B cell (primary cell): ENCODE measurements at regions not wholly inside any gene's neighbourhood (a gene's known extent, or its start where the extent isn't known, plus 50 kb on each side); places are given as distances from the start of the nearest gene placed in this dataset.

Experiments used
- ATAC-seq: fragments of 200-7000 bp; cut with Tn5 transposase; one replicate; pipeline ENCODE4 v1.10.0; 2021; ENCODE audit warnings: low read depth, mild to moderate bottlenecking, moderate number of reproducible peaks, moderate library complexity
- CTCF ChIA-PET: fragments of 350-600 bp; sonication (Branson Sonifier 250); formaldehyde crosslinking; loops from one replicate; lab custom pipeline; 2021; ENCODE audit warnings: antibody characterized with exemption, inconsistent platforms; lab: Charles Lee
- POLR2A ChIA-PET: fragments of 350-600 bp; sonication (Branson Sonifier 250); formaldehyde crosslinking; loops from one replicate; lab custom pipeline; 2021; ENCODE audit warnings: antibody characterized with exemption; lab: Charles Lee
- DNase-seq: peaks from one replicate; pipeline ENCODE4 v3.0.0; 2013
- H2AFZ ChIP-seq: 2 replicates; pipeline ENCODE4 v1.6.1; 2012; ENCODE audit warnings: mild to moderate bottlenecking, low read depth, low read length; ENCODE audit not compliant: insufficient read depth, poor library complexity, severe bottlenecking
- H3K27ac ChIP-seq, 2 donors: 1 replicate in 1 of 2; 2 replicates in 1 of 2; pipeline ENCODE4 v1.5.1; 2012 to 2013; ENCODE audit warnings: low read length in 2 of 2, mild to moderate bottlenecking in 2 of 2, moderate library complexity in 1 of 2
- H3K27me3 ChIP-seq, 4 experiments: fragments of 200-600 bp in 1 of 4; sonication (generic) in 1 of 4; replicated peaks in 1 of 4; 1 replicate in 2 of 4; 2 replicates in 2 of 4; pipeline versions ENCODE4 v1.6.1 to v1.7.0; 2013 to 2016; ENCODE audit warnings: low read length in 3 of 4, mild to moderate bottlenecking in 2 of 4, mixed read lengths in 1 of 4, moderate library complexity in 1 of 4; ENCODE audit not compliant: insufficient read depth in 4 of 4, control insufficient read depth in 3 of 4; ENCODE audit errors: control extremely low read depth in 1 of 4
- H3K36me3 ChIP-seq, 2 experiments: replicated peaks in 1 of 2; 1 replicate in 1 of 2; 2 replicates in 1 of 2; pipeline versions ENCODE4 v1.6.1 to v1.7.1; 2013; ENCODE audit warnings: low read length in 1 of 2; ENCODE audit not compliant: insufficient read depth in 2 of 2, control insufficient read depth in 1 of 2; ENCODE audit errors: control extremely low read depth in 1 of 2, extremely low read depth in 1 of 2
- H3K4me1 ChIP-seq, 2 donors: fragments of 200-600 bp in 1 of 2; sonication (generic) in 1 of 2; 1 replicate in 1 of 2; 2 replicates in 1 of 2; pipeline versions ENCODE4 v1.5.1 to v1.6.1; 2013 to 2017; ENCODE audit warnings: low read length in 2 of 2; ENCODE audit not compliant: control insufficient read depth in 2 of 2, insufficient read depth in 2 of 2
- H3K4me2 ChIP-seq: replicated peaks from 2 replicates; pipeline ENCODE3; 2012; ENCODE audit warnings: mild to moderate bottlenecking, low read depth, low read length; ENCODE audit not compliant: poor library complexity, severe bottlenecking
- H3K4me3 ChIP-seq, 5 experiments: fragments of 200-600 bp in 1 of 5; sonication (generic) in 1 of 5; 1 replicate in 3 of 5; 2 replicates in 2 of 5; pipeline versions ENCODE4 v1.5.1 to v1.7.0; 2011 to 2016; ENCODE audit warnings: low read length in 4 of 5, mild to moderate bottlenecking in 4 of 5, low read depth in 2 of 5, control low read depth in 1 of 5, moderate library complexity in 1 of 5; ENCODE audit not compliant: insufficient read depth in 1 of 5; ENCODE audit errors: control extremely low read depth in 1 of 5, extremely low read depth in 1 of 5
- H3K79me2 ChIP-seq: fragments of 200-600 bp; sonication (generic); one replicate; pipeline ENCODE4 v1.6.0; 2016; ENCODE audit warnings: low read length; ENCODE audit not compliant: control insufficient read depth, insufficient read depth
- H3K9ac ChIP-seq: fragments of 200-600 bp; sonication (generic); 2 replicates; pipeline ENCODE4 v1.6.1; 2017; ENCODE audit warnings: mild to moderate bottlenecking, low read length, moderate library complexity
- H3K9me3 ChIP-seq, 3 donors: one replicate each; pipeline versions ENCODE4 v1.6.1 to v1.7.1; 2013; ENCODE audit warnings: low read length in 2 of 3; ENCODE audit not compliant: control insufficient read depth in 2 of 3, insufficient read depth in 1 of 3; ENCODE audit errors: control extremely low read depth in 1 of 3
- H4K20me1 ChIP-seq: 2 replicates; pipeline ENCODE4 v1.6.0; 2012; ENCODE audit warnings: mild to moderate bottlenecking, low read length; ENCODE audit not compliant: insufficient read depth, control insufficient read depth, poor library complexity, severe bottlenecking
- H3K27ac Mint-ChIP-seq: one replicate; pipeline ENCODE4 v1.8.0; 2021; ENCODE audit warnings: mixed read lengths
- H3K27me3 Mint-ChIP-seq: one replicate; pipeline ENCODE4 v1.8.0; 2021; ENCODE audit warnings: mixed read lengths
- H3K4me1 Mint-ChIP-seq: one replicate; pipeline ENCODE4 v1.8.0; 2021; ENCODE audit warnings: mixed read lengths
- H3K4me3 Mint-ChIP-seq: one replicate; pipeline ENCODE4 v1.8.0; 2021; ENCODE audit warnings: mixed read lengths
- H3K9me3 Mint-ChIP-seq: one replicate; pipeline ENCODE4 v1.8.0; 2022; ENCODE audit warnings: mixed read lengths; ENCODE audit not compliant: insufficient read depth
- CTCF ChIP-seq: fragments of 200-600 bp; IDR thresholded peaks from one replicate; pipeline ENCODE4 v1.8.0; 2022; ENCODE audit warnings: antibody characterized with exemption, mild to moderate bottlenecking
- EZH2 ChIP-seq: IDR thresholded peaks from 2 replicates; pipeline ENCODE4 v1.6.1; 2012; ENCODE audit warnings: borderline replicate concordance, low read depth, mild to moderate bottlenecking, moderate library complexity, low read length; ENCODE audit not compliant: insufficient read depth, poor library complexity, severe bottlenecking
- WGBS: methylation state at CpG from one replicate; pipeline ENCODE4 v1.1.5; 2013; ENCODE audit warnings: missing lambda C conversion rate; ENCODE audit not compliant: insufficient coverage; 5-methylcytosine and 5-hydroxymethylcytosine counted together
- intact Hi-C: fragments of 100-400 bp; cut with micrococcal nuclease; formaldehyde crosslinking; loops from one replicate; pipeline ENCODE4 v1.10.0; 2022

GRCh38 chr10:8400151-8400550, 345.7 kb downstream of the GATA3 start:
- POLR2A ChIA-PET, result no interaction called here
- WGBS, result 42% methylated on average over 2 of the region's 6 CpGs
- no peak overlapping the region for H3K27ac Mint-ChIP-seq

GRCh38 chr10:8400892-8401291, 346.4 kb downstream of the GATA3 start:
- peaks cover 13% of the 10 kb centered on the region for H3K4me1 Mint-ChIP-seq
- ChIA-PET POLR2A (no interaction called here), CTCF (no interaction called here)
- DNase-seq (no peak), ATAC-seq (no peak)
- intact Hi-C loops, result no loop called here
- no peak overlapping the region for H3K27ac ChIP-seq
- no peaks in the 10 kb centered on the region for H3K27me3 Mint-ChIP-seq
- H3K4me3 Mint-ChIP-seq, result no peak overlapping the region
- TF ChIP-seq EZH2, result no peak
- TF ChIP-seq CTCF, result no peak
- H3K4me1 ChIP-seq, result peaks cover 10 to 14% of the 10 kb centered on the region in 2 donors
- H3K27ac Mint-ChIP-seq, result no peak overlapping the region
- H3K79me2 ChIP-seq, result no peaks in the 10 kb centered on the region
- no peaks in the 10 kb centered on the region for H3K9me3 Mint-ChIP-seq
- H3K36me3 ChIP-seq, result no peaks in the 10 kb centered on the region
- no peak overlapping the region for H3K9ac ChIP-seq
- no peaks in the 10 kb centered on the region for H3K9me3 ChIP-seq
- no peaks in the 10 kb centered on the region for H4K20me1 ChIP-seq
- no peak overlapping the region for H3K4me2 ChIP-seq
- no peaks in the 10 kb centered on the region for H3K27me3 ChIP-seq
- no peak overlapping the region for H3K4me3 ChIP-seq
- no peak overlapping the region for H2AFZ ChIP-seq
- 90% methylated on average over 2 of the region's 3 CpGs for WGBS

More at GRCh38 chr10:8400151-8400550, 345.7 kb downstream of the GATA3 start:
- ATAC-seq (no peak), DNase-seq (no peak)
- Histone ChIP-seq H4K20me1 (no peaks in the 10 kb centered on the region), H3K27ac (no peak overlapping the region), H3K9me3 (no peaks in the 10 kb centered on the region), H3K4me1 (peaks cover 10 to 13% of the 10 kb centered on the region in 2 donors), H3K27me3 (no peaks in the 10 kb centered on the region), H3K4me2 (no peak overlapping the region), H3K4me3 (no peak overlapping the region), H3K9ac (no peak overlapping the region), H3K36me3 (no peaks in the 10 kb centered on the region), H3K79me2 (no peaks in the 10 kb centered on the region), H2AFZ (no peak overlapping the region)
- H3K27me3 Mint-ChIP-seq, result no peaks in the 10 kb centered on the region
- CTCF ChIA-PET, result no interaction called here
- TF ChIP-seq EZH2 (no peak), CTCF (no peak)
- no peak overlapping the region for H3K4me3 Mint-ChIP-seq
- no peaks in the 10 kb centered on the region for H3K9me3 Mint-ChIP-seq
- H3K4me1 Mint-ChIP-seq, result peaks cover 11% of the 10 kb centered on the region
- intact Hi-C loops, result no loop called here
